CD4-positive, alpha-beta T cell treated with Interleukin-4 for 4 hours (primary cell): ENCODE measurements at regions not wholly inside any gene's neighbourhood (a gene's known extent, or its start where the extent isn't known, plus 50 kb on each side); places are given as distances from the start of the nearest gene placed in this dataset.
A peak's percentile ranks its signal among the peaks of the same experiment; 100 is the strongest.

Experiments used
- DNase-seq: peaks from one replicate; pipeline ENCODE4 v3.0.0-alpha.2; 2020

DNA sequence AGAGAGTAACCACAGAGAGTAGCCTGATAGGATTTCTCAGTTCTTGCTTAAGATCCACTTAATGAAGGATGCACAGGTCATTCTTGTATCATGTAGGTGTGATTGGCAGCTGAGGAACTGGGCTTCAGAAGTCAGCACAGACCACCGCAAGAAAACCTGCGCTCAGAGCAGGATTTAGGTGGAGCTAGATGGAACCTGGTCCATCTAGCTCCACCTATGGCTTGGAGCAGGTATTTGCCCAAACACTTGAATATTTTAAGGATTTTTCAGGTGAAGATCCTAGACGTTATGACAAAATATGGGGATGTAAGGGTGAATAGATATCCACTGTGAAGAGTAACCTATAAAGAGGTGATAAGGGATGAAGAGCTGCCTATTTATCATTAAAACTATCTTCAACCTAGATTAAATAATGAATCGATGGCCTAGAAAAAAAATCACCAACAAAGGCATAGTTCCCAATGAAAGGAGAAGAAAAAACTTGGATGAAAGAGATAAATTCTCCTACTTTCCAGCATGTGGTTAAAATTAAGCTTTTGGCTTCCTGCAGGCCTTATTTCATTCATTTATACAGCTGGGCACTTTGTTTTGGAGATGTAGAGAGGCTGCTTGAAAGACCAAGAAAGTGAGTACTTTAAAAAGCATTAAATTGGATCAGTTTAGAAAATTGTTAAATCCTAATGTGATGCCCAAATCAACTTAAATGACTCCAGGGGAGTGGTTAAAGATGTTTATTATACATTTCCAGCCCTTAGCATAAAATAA, 778.4 kb upstream of the GJE1 start:
- no peak for DNase-seq

- DNase-seq: no peak
Measured at GRCh38 chr6:141351721-141352120, 781.0 kb upstream of the GJE1 start.

DNA sequence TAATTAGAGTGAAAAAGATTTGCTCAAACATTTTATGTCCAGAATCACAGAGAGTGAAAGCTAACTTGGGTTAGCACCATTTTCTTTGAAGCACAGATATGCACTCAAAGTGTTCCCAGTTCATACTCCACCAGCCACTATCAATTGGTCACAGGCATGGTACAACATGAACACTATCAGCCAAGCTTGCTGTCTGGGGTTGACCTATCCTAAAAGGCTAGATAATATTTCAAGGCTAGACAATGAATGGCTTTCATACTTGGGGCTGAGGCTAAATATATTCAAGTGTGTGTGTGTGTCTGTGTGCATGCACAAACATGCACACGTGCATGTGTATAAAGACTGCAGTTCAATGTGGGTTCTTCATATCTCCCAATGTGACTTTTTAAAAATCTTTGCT, 783.0 kb upstream of the GJE1 start:
- no peak for DNase-seq

- no peak for DNase-seq
Measured at GRCh38 chr6:141347906-141348492, 784.7 kb upstream of the GJE1 start.

- DNase-seq: no peak
Measured at GRCh38 chr6:141347086-141347485, 785.6 kb upstream of the GJE1 start.

- no peak for DNase-seq
Measured at GRCh38 chr6:141346535-141346934, 786.2 kb upstream of the GJE1 start.

GRCh38 chr6:141337191-141337590, 795.5 kb upstream of the GJE1 start:
- no peak for DNase-seq

- DNase-seq: no peak
Measured at GRCh38 chr6:141335477-141336273, 797.0 kb upstream of the GJE1 start.

DNA sequence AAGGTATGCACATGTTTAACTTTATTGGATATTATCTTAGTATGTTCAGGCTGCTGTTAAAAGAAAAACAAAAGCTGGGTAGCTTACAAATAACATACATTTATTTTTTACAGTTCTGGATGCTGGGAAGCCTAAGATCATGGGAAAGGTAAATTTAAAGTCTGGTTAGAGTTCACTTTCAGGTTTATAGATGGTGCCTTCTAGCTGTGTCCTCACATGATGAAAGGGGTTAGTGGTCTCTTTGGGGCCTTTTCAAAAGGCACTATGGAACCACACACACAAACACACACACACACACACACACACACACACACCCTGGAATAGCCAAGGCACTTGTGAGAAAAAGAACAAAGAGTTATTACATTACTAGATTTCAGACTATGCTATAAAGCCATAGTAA, 805.8 kb upstream of the GJE1 start:
- no peak for DNase-seq

DNA sequence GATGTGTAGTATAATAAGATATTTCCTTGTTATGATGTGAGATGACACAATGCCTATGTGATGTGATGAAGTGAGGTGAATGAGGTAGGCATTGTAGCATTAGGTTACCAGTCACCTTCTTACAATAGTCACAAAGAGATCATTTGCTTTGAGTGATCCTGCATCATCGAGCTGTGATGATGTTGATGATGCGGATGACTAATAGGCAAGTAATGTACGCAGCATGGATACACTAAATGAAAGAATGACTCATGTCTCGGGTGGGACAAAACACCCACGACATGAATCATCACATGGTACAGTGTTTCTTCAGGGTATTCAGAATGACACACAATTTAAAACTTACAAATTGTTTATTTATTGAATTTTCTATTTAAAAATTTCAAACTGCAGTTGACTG, 806.3 kb upstream of the GJE1 start:
- peak; percentile 85 for DNase-seq

- no peak for DNase-seq
Measured at GRCh38 chr6:141321493-141322347, 811.0 kb upstream of the GJE1 start.

DNA sequence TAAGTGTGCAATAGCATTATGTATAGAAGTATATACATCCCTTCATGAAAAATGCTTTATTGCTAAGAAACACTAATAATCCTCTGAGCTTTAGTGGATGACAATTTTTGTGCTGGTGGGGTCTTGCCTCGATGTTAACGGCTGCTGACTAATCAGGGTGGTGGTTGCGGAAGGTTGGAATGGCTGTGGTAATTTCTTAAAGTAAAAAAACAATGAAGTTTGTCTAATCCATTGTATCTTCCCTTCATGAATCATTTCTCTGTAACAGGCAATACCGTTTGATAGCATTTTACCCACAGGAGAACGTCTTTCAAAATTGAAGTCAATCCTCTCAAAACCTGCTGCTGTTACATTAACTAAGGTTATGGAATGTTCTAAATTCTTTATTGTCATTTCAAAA, 816.5 kb upstream of the GJE1 start:
- no peak for DNase-seq

DNA sequence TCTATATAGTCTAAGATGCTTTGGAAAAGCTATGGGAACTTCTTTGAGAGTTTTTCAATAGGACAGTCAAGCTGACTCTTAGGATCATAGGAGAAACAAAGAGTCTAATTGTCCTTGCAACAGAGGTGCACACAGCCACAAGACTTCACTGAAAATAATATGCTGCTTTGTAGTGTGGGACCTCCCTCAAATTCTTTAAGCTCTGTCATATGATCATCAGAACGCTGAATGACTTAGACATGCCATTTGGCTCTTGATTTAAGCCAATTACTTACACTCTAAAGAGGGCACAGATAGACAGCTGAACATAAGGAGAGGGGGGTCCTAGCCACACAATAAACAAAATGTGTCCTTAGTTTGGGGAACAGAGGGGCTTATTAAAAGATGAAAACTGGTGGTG, 818.7 kb upstream of the GJE1 start:
- DNase-seq: no peak

DNA sequence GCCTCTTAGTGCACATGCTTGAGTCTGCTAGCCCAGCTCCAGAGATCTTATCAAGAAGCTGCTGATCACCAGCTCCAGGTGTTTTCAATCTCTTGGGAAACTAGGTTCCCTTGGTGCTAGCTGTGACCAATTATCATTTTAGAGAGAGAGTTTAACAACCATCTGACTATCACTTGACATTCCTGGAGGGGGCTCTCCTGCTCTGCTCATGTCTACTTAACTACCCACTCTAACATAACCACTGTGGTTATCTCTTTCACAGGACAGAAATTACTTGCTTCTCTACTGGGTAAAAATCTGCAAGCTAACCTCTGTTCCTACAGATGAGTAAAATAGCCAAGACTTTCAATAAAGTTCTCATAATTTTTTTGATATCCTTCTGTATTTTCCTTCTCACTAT, 823.4 kb upstream of the GJE1 start:
- DNase-seq: peak; percentile 15

DNA sequence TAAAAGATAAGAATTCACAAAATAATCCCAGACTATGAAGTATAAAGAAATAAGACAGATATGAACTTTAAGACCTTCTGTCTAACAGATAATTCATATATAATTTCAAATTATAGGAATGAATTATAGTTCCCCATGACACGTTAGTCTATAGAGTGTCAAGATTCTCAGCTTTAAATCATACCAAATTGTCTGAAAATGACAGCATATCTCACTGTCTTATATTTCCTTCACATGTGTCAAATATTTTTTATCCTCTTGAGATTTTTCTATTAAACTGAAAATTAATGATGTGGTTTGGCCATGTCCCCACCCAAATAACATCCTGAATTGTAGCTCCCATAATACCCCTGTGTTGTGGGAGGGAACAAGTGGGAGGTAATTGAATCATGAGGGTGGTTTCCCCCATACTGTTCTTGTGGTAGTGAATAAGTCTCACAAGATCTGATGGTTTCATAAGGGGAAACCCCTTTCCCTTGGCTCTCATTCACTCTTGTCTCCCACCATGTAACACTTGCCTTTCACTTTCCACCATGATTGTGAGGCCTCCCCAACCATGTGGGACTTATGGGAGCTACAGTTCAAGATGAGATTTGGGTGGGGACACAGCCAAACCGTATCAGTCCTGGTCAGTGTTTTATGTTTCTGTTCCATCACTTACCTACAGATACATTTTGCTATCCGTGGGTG, 825.3 kb upstream of the GJE1 start:
- peak; percentile 3 for DNase-seq

DNA sequence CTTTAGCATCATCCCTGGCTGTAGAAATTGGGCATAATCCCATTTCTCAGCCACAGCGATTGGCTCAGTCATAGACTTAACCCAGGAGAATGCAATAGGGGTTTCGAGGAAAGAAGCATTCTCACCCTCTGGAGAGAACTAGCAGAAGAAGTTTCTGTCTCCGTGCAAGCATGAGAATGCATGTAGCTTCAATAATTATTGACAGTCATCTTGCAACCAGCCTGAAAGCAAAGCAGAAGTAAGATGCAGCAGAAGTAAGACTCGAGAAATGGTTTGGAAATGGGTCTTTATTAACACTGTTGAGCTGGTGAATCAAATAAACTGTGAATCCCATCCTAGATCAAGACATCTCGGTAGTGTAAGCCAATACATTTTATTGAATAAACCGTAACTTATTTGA, 828.8 kb upstream of the GJE1 start:
- no peak for DNase-seq

GRCh38 chr6:141301779-141302178, 830.9 kb upstream of the GJE1 start:
- DNase-seq: no peak

- no peak for DNase-seq
Measured at GRCh38 chr6:141290941-141291721, 841.6 kb upstream of the GJE1 start.

- no peak for DNase-seq
Measured at GRCh38 chr6:141288947-141289346, 843.8 kb upstream of the GJE1 start.

DNA sequence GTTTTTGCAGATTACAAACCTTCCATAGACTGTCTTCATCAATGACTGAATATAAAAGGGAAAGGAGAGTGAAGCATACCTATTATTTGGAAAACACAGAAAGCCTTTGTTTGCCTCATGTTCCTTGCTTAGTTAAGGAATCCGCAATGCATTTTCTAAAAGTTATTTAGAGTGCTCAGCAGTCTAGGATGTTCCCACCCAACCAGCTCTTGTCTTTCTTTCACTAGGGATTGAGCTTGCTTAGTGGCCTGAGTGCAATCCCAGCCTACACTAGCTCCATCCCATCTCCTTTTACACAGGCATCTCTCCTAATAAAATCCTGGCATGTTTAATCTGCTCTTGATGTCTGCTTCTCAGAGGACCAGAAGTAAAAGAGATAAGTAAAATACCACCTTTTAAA, 850.5 kb upstream of the GJE1 start:
- no peak for DNase-seq

DNA sequence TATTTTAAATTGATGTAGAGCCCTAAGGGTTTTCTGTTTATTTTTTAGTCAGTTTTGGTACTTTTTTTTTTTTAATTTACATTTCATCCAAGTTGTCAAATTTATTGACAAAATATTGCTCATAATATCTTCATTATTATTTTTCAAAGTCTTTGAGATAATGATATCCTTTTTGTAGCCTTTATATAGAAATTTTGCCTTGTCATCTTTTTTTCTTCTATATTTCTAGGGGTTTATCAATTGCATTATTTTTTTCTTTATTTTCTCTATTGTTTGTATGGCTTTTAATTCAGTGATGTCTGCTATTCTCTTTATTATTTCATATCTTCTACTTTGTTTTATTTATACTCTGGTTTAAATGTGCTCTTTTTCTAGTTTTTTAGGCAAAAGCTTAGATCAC, 863.0 kb upstream of the GJE1 start:
- no peak for DNase-seq

DNA sequence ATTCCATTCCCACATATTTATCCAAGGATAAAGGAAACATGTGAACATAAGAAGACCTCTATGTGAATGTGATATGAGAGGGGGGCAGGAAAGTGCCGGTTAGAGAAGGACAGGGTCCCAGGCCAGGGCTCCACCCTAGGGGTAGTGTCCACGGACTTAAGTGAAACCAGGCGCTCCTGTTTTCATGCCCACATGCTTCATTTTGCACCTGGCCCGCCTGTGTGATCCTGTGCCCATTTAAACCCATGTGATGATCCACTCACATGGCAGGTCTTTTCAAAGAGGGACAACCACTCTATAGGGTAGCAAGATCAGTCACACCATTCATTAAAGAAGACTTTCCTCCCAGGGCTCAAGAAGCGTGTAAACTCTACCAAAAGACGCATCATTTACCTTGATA, 865.3 kb upstream of the GJE1 start:
- no peak for DNase-seq
